ENCODE measurements at regions not wholly inside any gene's neighbourhood (a gene's known extent, or its start where the extent isn't known, plus 50 kb on each side); places are given as distances from the start of the nearest gene placed in this dataset.
"Not testable (repeated sequence)": the region's sequence is repeated elsewhere in the genome, so short reads cannot be mapped to it uniquely, and the experiment has no call there.

DNA sequence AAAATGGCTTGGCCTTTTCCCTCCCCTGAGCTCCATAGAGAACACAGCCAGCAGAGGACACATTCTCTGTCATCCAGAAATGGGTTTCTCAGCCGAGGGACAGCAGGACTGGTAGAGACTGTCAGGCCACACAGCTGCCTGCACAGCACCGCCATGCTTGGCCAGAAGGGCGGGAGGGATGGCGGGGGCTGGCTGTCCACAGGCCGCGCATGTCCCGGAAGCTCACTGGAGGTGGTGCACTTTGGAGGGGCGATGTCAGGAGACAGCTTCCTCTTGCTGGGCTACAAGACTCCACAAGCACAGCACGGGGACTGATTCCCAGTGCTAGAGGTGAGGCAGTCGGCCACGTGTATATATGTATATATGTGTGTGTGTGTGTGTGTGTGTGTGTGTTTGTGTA is 125.3 kb downstream of the GOLGA6L4 start:
- H3K4me3 ChIP-seq; H3K27me3 ChIP-seq (ENCODE audit: low read depth); DNase-seq (ENCODE audit: low spot score in 2 of 2); H3K36me3 ChIP-seq (replicated peaks); in situ Hi-C loops (cut with MboI; ENCODE audit: low sequenced_read_pairs); H3K9me3 ChIP-seq; H3K4me1 ChIP-seq: not testable (repeated sequence)

DNA sequence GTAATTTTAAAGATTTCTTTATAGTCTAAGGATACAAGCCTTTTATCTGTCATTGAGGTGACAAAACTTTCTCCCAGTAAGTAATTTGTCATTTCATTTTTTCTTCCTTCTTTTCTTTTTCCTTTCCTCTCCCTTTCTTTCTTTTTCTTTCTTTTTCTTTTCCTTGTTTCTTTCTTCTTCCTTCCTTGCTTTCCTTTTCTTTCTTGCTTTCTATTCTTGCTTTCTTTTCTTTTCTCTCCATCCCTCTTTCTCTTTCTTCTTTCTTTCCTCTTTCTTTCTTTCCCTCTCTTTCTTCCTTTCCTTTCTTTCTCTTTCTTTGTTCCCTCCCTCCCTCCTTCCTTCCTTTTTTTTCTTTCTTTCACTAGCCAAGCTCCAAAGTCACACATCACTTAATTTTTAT is 148.8 kb downstream of the GOLGA6L4 start:
- H3K27me3 ChIP-seq (ENCODE audit: low read depth), result peaks cover 13% of the 10 kb centered on the region; the same call in 1 of the 2 replicates
- in situ Hi-C loops (cut with MboI; ENCODE audit: low sequenced_read_pairs); H3K4me1 ChIP-seq; H3K36me3 ChIP-seq (replicated peaks); DNase-seq (ENCODE audit: low spot score in 2 of 2); H3K4me3 ChIP-seq; H3K9me3 ChIP-seq: not testable (repeated sequence)

DNA sequence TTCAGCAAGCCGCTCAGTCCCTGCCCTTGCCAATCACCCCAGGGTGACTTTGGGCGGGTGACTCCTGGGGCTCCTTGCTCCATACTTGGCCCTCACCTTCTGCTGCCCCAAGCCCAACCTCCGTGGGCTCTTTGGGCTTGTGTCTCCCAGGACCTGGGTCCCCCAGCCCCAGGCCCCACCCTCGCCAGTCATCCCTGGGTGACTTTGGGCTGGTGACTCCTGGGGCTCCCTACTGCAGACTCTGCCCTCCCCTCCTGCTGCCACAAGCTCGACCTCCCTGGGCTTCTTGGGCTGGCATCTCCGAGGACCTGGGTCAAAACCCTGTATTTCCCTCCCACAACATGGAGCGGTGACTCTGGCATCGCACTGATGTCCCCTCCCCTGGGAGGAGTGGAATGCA is 151.5 kb downstream of the GOLGA6L4 start:
- DNase-seq (ENCODE audit: low spot score in 2 of 2), result no peak
- Histone ChIP-seq H3K4me3 (no peak overlapping the region), H3K4me1 (no peaks in the 10 kb centered on the region), H3K27me3 (ENCODE audit: low read depth) (peaks cover 17% of the 10 kb centered on the region), H3K9me3 (0 out of 2 replicates have a peak, but pooled peaks cover 2% of the 10 kb centered on the region), H3K36me3 (replicated peaks) (no peaks in the 10 kb centered on the region)
- in situ Hi-C loops (cut with MboI; ENCODE audit: low sequenced_read_pairs), result no loop called here

DNA sequence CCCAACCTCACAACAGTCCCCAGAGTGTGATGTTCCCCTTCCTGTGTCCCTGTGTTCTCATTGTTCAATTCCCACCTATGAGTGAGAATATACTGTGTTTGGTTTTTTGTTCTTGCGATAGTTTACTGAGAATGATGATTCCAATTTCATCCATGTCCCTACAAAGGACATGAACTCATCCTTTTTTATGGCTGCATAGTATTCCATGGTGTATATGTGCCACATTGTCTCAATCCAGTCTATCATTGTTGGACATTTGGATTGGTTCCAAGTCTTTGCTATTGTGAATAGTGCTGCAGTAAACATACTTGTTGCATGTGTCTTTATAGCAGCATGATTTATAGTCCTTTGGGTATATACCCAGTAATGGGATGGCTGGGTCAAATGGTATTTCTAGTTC is 152.6 kb downstream of the GOLGA6L4 start:
- H3K9me3 ChIP-seq; H3K4me1 ChIP-seq; H3K4me3 ChIP-seq; H3K36me3 ChIP-seq (replicated peaks); in situ Hi-C loops (cut with MboI; ENCODE audit: low sequenced_read_pairs); DNase-seq (ENCODE audit: low spot score in 2 of 2): not testable (repeated sequence)
- peaks cover 17% of the 10 kb centered on the region for H3K27me3 ChIP-seq (ENCODE audit: low read depth)

DNA sequence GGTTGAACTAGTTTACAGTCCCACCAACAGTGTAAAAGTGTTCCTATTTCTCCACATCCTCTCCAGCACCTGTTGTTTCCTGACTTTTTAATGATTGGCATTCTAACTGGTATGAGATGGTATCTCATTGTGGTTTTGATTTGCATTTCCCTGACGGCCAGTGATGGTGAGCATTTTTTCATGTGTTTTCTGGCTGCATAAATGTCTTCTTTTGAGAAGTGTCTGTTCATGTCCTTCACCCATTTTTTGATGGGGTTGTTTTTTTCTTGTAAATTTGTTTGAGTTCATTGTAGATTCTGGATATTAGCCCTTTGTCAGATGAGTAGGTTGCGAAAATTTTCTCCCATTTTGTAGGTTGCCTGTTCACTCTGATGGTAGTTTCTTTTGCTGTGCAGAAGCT is 153.1 kb downstream of the GOLGA6L4 start:
- in situ Hi-C loops (cut with MboI; ENCODE audit: low sequenced_read_pairs); H3K36me3 ChIP-seq (replicated peaks); H3K4me3 ChIP-seq; DNase-seq (ENCODE audit: low spot score in 2 of 2); H3K9me3 ChIP-seq; H3K4me1 ChIP-seq: not testable (repeated sequence)
- peaks cover 17% of the 10 kb centered on the region for H3K27me3 ChIP-seq (ENCODE audit: low read depth)

DNA sequence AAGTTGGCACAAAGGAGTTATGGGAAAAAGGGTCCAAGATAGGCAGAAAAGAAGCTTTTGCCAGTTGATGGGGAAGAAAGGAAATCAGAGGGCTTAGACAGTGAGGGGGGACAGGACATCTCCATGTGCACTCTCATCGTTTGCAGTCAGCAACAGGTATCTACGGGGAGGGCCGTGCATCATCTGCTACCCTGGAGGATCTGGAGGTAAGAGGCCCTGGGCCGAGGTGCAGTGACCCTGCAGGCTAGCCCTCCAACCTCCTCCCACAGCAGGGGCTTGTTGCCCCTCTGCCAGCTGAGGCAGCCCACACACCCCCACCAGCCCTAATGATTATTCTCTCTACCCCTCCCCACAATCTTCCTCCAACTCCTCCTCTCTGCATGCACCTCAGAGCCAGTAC is 154.8 kb downstream of the GOLGA6L4 start:
- H3K4me3 ChIP-seq; H3K36me3 ChIP-seq (replicated peaks); H3K27me3 ChIP-seq (ENCODE audit: low read depth); in situ Hi-C loops (cut with MboI; ENCODE audit: low sequenced_read_pairs); H3K4me1 ChIP-seq; DNase-seq (ENCODE audit: low spot score in 2 of 2); H3K9me3 ChIP-seq: not testable (repeated sequence)

DNA sequence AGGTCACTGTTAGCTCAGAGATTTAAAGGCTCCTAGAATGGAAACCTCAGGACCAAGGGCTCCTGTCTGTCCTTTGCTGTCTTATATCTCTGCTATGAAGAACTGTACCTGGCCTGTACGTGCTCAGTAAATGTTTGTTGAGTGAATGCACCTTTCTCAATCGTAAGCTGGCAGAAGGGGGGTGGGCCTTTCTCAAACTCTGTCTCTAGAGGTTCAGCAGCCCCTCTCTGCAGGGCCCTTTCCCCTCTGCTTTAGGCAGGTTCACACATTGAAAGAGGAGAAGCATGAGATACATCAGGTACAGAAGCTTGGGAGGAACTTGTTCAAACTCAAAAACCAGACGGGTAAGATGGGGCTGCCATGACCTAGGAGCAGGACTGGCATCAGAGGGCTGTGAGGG is 155.6 kb downstream of the GOLGA6L4 start:
- H3K4me3 ChIP-seq, result no peak overlapping the region
- 0 out of 2 replicates have a peak, but pooled peaks cover 2% of the 10 kb centered on the region for H3K9me3 ChIP-seq
- in situ Hi-C loops (cut with MboI; ENCODE audit: low sequenced_read_pairs), result no loop called here
- peaks cover 4% of the 10 kb centered on the region for H3K27me3 ChIP-seq (ENCODE audit: low read depth)
- H3K4me1 ChIP-seq, result no peaks in the 10 kb centered on the region
- H3K36me3 ChIP-seq (replicated peaks), result no peaks in the 10 kb centered on the region
- DNase-seq (ENCODE audit: low spot score in 2 of 2), result no peak

DNA sequence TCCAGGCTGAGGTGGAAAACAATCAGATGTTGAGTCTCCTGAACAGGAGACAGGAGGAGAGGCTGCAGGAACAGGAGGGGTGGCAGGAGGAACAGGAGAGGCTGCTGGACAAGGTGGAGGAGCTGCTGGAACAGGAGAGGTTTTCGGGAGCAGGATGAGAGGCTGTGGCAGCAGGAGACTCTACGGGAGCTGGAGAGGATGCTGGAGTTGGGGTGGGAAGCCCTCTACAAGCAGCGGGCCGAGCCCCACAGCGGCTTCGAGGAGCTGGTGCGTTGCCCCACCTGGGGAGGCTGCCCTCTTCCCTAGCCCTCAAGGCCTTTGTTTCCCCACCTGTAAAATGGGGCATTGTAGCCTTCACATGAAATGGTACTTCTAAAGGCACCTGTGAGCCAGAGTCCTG is 156.4 kb downstream of the GOLGA6L4 start:
- H3K27me3 ChIP-seq (ENCODE audit: low read depth); H3K36me3 ChIP-seq (replicated peaks); H3K4me3 ChIP-seq; in situ Hi-C loops (cut with MboI; ENCODE audit: low sequenced_read_pairs); H3K9me3 ChIP-seq; H3K4me1 ChIP-seq: not testable (repeated sequence)
- DNase-seq (ENCODE audit: low spot score in 2 of 2), result peak in 1 of 2 experiments; percentile 7

DNA sequence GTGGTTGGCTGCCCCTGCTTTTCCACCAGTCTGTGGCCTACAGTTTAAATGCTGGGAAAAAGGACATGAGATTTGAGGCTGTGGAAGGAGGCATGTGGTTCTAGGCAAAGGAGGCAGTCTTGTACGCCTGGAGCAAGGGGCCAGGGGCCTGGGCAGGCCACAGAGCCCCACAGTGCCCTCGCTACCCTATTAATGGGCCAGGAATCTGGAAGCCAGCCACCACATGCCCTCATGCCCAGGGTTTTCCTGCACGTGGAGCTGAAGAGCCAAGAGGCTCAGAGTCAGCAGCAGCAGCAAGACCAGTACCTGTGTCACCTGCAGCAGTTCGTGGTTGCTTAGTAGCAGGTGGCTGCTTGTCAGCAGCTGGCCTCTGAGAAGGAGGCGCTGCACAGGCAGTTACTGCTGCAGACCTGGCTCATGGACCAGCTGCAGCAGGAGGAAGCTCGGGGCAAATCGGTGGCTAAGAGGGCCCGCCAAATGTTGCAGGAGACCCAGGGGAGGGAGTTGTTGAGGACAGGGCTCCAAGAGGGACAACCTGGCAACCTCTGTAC is 157.9 kb downstream of the GOLGA6L4 start:
- H3K36me3 ChIP-seq (replicated peaks); H3K4me3 ChIP-seq; H3K4me1 ChIP-seq; in situ Hi-C loops (cut with MboI; ENCODE audit: low sequenced_read_pairs); H3K9me3 ChIP-seq; DNase-seq (ENCODE audit: low spot score in 2 of 2); H3K27me3 ChIP-seq (ENCODE audit: low read depth): not testable (repeated sequence)

DNA sequence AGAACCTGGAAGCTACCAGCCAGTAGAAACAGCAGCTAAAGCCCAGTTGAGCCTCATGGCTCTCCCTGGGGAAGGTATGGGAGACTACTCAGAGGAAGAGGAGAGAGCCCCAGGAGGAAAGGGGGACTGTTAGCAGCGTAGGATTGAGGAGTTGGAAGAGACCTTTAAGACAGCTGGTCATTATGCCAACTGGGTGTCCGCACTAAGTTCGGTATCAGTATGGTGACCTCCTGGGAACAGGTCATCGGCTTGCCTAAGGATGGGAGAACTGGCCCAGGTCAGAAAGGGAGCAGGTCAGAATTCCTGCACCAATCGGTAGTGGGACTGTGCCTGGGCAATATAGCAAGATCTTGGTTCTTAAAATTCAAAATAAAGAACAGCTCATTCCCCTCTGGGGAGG is 158.4 kb downstream of the GOLGA6L4 start:
- H3K4me1 ChIP-seq; H3K9me3 ChIP-seq; H3K4me3 ChIP-seq; in situ Hi-C loops (cut with MboI; ENCODE audit: low sequenced_read_pairs); H3K36me3 ChIP-seq (replicated peaks); H3K27me3 ChIP-seq (ENCODE audit: low read depth): not testable (repeated sequence)
- DNase-seq (ENCODE audit: low spot score in 2 of 2), result peak in 1 of 2 experiments; percentile 8

DNA sequence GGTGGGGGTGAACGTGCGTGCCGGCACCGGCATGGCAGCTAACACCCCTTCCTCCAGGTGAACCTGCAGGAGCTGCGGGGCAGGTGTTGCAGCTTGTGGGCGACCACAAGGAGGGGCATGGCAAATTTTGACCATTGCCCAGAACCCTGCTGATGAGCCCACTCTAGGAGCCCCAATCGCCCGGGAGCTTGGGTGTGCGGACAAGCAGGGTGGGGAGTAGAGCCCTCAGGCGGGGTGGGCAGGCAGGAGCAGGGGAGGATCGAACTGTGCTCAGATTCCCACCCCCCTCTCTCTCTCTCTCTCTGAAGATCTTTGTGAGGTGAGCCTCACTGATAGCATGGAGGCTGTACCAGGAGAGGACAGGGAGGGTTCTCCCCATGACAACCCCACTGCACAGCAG is 159.8 kb downstream of the GOLGA6L4 start:
- H3K4me3 ChIP-seq; DNase-seq (ENCODE audit: low spot score in 2 of 2); H3K36me3 ChIP-seq (replicated peaks); in situ Hi-C loops (cut with MboI; ENCODE audit: low sequenced_read_pairs); H3K4me1 ChIP-seq; H3K9me3 ChIP-seq; H3K27me3 ChIP-seq (ENCODE audit: low read depth): not testable (repeated sequence)

DNA sequence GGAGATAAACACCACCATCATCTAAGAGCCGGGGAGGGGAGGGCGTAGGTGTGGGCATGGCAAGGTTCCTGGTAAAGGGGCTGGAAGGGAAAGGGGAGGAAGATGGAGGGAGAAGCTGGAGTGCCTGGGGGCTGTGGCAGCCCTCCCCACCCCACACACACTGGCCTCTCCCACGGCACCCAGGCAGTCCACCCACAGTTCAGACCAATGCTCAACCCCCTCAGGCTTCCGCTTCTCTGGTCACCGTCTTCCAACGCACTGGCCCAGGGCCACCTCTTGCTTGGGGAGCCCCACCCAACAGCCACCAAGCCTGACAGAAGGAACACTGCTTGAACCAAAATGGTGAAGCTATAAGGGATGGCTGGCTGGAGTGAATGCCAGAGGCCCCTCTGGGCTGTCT is 160.3 kb downstream of the GOLGA6L4 start:
- H3K36me3 ChIP-seq (replicated peaks); H3K4me1 ChIP-seq; in situ Hi-C loops (cut with MboI; ENCODE audit: low sequenced_read_pairs); H3K9me3 ChIP-seq; H3K27me3 ChIP-seq (ENCODE audit: low read depth); DNase-seq (ENCODE audit: low spot score in 2 of 2); H3K4me3 ChIP-seq: not testable (repeated sequence)

DNA sequence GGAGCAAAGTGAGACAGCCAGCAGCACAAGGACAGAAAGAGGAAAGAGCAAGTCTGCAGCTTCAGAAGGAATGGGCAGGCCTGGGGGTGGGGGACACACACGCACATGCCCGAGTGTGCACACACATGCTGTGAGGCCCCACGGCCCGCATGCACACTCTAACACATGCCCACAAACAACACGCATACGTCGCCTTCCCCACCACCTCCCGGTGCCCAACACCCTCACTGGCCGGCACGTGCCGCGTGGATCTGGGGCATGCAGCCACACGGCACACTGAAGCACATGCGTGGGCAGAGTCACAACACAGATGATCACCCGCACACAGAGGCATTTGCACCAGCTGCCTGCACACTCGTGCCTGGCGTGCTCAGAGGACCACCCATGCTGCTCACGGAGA is 161.5 kb downstream of the GOLGA6L4 start:
- H3K36me3 ChIP-seq (replicated peaks); H3K9me3 ChIP-seq; H3K4me3 ChIP-seq; in situ Hi-C loops (cut with MboI; ENCODE audit: low sequenced_read_pairs); H3K4me1 ChIP-seq; H3K27me3 ChIP-seq (ENCODE audit: low read depth): not testable (repeated sequence)
- peak in 1 of 2 experiments; percentile 7 for DNase-seq (ENCODE audit: low spot score in 2 of 2)

DNA sequence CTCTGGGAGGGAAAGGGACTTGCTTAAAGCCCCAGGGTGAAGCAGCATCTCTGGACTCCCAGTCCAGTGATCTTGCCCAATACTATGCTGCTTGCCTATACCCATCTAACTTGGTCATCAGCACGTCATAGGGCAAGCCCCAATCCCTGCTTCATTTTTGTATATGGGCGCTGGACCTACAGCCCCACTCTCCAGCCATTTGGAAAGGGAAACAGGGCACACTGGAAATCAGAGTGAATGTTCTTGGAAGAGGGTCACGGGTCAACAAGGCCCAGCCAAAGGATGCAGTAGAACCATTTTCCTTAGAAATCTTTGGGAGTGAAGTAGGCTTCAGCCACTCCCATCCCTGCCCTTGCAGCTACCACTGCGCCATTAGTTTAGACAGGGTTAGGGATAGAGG is 162.5 kb downstream of the GOLGA6L4 start:
- H3K36me3 ChIP-seq (replicated peaks); in situ Hi-C loops (cut with MboI; ENCODE audit: low sequenced_read_pairs); H3K9me3 ChIP-seq; H3K4me3 ChIP-seq; H3K4me1 ChIP-seq; DNase-seq (ENCODE audit: low spot score in 2 of 2); H3K27me3 ChIP-seq (ENCODE audit: low read depth): not testable (repeated sequence)

All from HAP-1 (cell line).